ENCODE measurements at regions not wholly inside any gene's neighbourhood (a gene's known extent, or its start where the extent isn't known, plus 50 kb on each side); places are given as distances from the start of the nearest gene placed in this dataset.

GRCh38 chr9:106065136-106065535 lies 370.8 kb downstream of the TMEM38B start:
- no peak for ATAC-seq
- H3K27ac ChIP-seq = no peak overlapping the region
- intact Hi-C loops (cut with DNase I) = no loop called here

GRCh38 chr9:106065579-106066214 lies 371.4 kb downstream of the TMEM38B start:
- TF ChIP-seq CTCF (IDR thresholded peaks at IDR 0.05) = no peak
- DNase-seq = no peak
- H3K4me1 ChIP-seq = no peaks in the 10 kb centered on the region
- no peak for ATAC-seq
- no peaks in the 10 kb centered on the region for H3K36me3 ChIP-seq
- no peak overlapping the region for H3K4me3 ChIP-seq
- intact Hi-C loops (cut with DNase I) = no loop called here
- H3K27ac ChIP-seq = no peak overlapping the region
- H3K27me3 ChIP-seq (ENCODE audit: low read depth) = no peaks in the 10 kb centered on the region
- H3K9me3 ChIP-seq = no peaks in the 10 kb centered on the region

More at GRCh38 chr9:106065136-106065535, 370.8 kb downstream of the TMEM38B start:
- H3K4me3 ChIP-seq = no peak overlapping the region
- H3K4me1 ChIP-seq = no peaks in the 10 kb centered on the region
- DNase-seq = no peak
- no peaks in the 10 kb centered on the region for H3K36me3 ChIP-seq
- H3K27me3 ChIP-seq (ENCODE audit: low read depth) = no peaks in the 10 kb centered on the region
- TF ChIP-seq CTCF (IDR thresholded peaks at IDR 0.05) = no peak
- no peaks in the 10 kb centered on the region for H3K9me3 ChIP-seq

GRCh38 chr9:106066940-106067524 lies 372.7 kb downstream of the TMEM38B start:
- Histone ChIP-seq H3K36me3 (no peaks in the 10 kb centered on the region), H3K4me1 (no peaks in the 10 kb centered on the region), H3K9me3 (no peaks in the 10 kb centered on the region), H3K27ac (no peak overlapping the region), H3K4me3 (no peak overlapping the region), H3K27me3 (ENCODE audit: low read depth) (no peaks in the 10 kb centered on the region)
- ATAC-seq (no peak), DNase-seq (no peak)
- intact Hi-C loops (cut with DNase I) = no loop called here
- TF ChIP-seq CTCF (IDR thresholded peaks at IDR 0.05) = no peak

- TF ChIP-seq CTCF (IDR thresholded peaks at IDR 0.05) = no peak
Observed at GRCh38 chr9:106069241-106069640, 374.9 kb downstream of the TMEM38B start.

GRCh38 chr9:106072421-106072820 lies 378.1 kb downstream of the TMEM38B start:
- H3K4me3 ChIP-seq = no peak overlapping the region
- H3K4me1 ChIP-seq = no peaks in the 10 kb centered on the region
- DNase-seq (no peak), ATAC-seq (no peak)
- H3K36me3 ChIP-seq = no peaks in the 10 kb centered on the region
- no peaks in the 10 kb centered on the region for H3K9me3 ChIP-seq
- no peak overlapping the region for H3K27ac ChIP-seq
- intact Hi-C loops (cut with DNase I) = no loop called here
- TF ChIP-seq CTCF (IDR thresholded peaks at IDR 0.05) = no peak
- H3K27me3 ChIP-seq (ENCODE audit: low read depth) = no peaks in the 10 kb centered on the region

More at GRCh38 chr9:106069241-106069640, 374.9 kb downstream of the TMEM38B start:
- no peaks in the 10 kb centered on the region for H3K4me1 ChIP-seq
- no peaks in the 10 kb centered on the region for H3K36me3 ChIP-seq
- DNase-seq (no peak), ATAC-seq (no peak)
- intact Hi-C loops (cut with DNase I) = no loop called here
- H3K9me3 ChIP-seq = no peaks in the 10 kb centered on the region
- H3K27ac ChIP-seq = no peak overlapping the region
- H3K27me3 ChIP-seq (ENCODE audit: low read depth) = no peaks in the 10 kb centered on the region
- no peak overlapping the region for H3K4me3 ChIP-seq
